SU-DHL-6 (cell line): ENCODE measurements at regions not wholly inside any gene's neighbourhood (a gene's known extent, or its start where the extent isn't known, plus 50 kb on each side); places are given as distances from the start of the nearest gene placed in this dataset.

ENCODE experiments used
- EZH2phosphoT487 ChIP-seq: fragments of 200-600 bp; sonication (generic), shearing (Covaris generic); conservative IDR thresholded peaks from 2 replicates; pipeline ENCODE4 v1.6.1; 2018; ENCODE audit warnings: mild to moderate bottlenecking, antibody characterized with exemption, low read length, moderate library complexity, mixed read lengths
- TF ChIP-seq, protein P1 (sequence below): fragments of 200-600 bp; sonication (generic); IDR thresholded peaks from one replicate; pipeline ENCODE4 v1.5.1; 2017; ENCODE audit warnings: antibody characterized with exemption, mild to moderate bottlenecking, low read length, moderate library complexity; ENCODE audit not compliant: insufficient read depth, poor library complexity, severe bottlenecking

- TF ChIP-seq, protein P1, sequence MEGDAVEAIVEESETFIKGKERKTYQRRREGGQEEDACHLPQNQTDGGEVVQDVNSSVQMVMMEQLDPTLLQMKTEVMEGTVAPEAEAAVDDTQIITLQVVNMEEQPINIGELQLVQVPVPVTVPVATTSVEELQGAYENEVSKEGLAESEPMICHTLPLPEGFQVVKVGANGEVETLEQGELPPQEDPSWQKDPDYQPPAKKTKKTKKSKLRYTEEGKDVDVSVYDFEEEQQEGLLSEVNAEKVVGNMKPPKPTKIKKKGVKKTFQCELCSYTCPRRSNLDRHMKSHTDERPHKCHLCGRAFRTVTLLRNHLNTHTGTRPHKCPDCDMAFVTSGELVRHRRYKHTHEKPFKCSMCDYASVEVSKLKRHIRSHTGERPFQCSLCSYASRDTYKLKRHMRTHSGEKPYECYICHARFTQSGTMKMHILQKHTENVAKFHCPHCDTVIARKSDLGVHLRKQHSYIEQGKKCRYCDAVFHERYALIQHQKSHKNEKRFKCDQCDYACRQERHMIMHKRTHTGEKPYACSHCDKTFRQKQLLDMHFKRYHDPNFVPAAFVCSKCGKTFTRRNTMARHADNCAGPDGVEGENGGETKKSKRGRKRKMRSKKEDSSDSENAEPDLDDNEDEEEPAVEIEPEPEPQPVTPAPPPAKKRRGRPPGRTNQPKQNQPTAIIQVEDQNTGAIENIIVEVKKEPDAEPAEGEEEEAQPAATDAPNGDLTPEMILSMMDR = peak; percentile 48
- no peak for TF ChIP-seq EZH2phosphoT487
Observed at GRCh38 chr2:191555092-191555742, 122.7 kb upstream of the NABP1 start.
